ENCODE measurements at regions not wholly inside any gene's neighbourhood (a gene's known extent, or its start where the extent isn't known, plus 50 kb on each side); places are given as distances from the start of the nearest gene placed in this dataset.

DNA sequence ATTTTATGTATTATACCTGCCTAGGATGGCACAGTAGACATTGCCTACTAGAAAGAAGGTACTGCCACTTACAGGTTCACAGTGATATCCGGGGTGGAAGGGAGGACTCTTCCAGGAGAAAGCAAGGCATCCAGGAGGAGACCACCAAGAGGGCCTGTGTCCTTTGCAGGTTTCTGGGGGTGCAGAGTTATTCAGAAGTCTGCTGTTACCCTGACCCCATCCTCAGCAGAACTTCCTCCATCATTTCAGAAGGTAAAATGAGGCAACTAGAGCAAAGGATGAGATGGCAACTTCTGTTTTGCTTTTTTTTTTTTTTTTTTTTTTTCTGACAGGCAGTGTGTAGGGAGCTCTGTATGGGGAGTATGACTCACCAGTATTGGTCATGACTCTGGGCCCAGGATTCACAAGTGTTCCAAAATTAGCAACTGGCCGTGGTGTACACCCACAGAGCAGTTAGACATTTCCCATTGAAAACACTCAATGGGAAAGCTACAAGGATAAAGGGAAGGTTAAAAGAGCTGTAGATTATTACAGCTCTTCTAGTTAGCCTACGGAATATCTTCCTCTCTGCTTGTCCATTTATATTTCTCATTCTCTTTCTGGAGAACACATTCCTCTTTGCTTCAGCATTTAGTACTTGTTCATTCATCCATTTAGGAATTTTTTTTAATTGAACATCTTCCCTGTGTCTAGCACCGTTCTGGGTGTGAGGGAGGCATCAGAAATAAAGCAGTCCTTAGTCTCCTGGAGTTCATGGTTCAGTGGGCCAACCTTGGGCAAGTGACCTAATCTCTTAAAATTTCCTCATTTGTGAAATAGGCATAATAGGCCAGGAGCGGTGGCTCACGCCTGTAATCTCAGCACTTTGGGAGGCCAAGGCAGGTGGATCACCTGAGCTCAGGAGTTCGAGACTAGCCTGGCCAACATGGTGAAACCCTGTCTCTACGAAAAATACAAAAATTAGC lies 50.5 kb upstream of the PPP2R5A start:
- in situ Hi-C loops (cut with HindIII; ENCODE audit: low pct_unique_long_range_greater_than_20kb, low sequenced_read_pairs): no loop called here
- no peak for DNase-seq (ENCODE audit: low read depth in 1 of 2, low spot score in 1 of 2)
- no peak for TF ChIP-seq JUND (IDR thresholded peaks at IDR 0.05; ENCODE audit: low read depth)
